ENCODE measurements at regions not wholly inside any gene's neighbourhood (a gene's known extent, or its start where the extent isn't known, plus 50 kb on each side); places are given as distances from the start of the nearest gene placed in this dataset.

GRCh38 chr10:55232553-55232952 is 431.5 kb upstream of the PCDH15 start:
- DNase-seq (ENCODE audit: low spot score in 2 of 2): no peak
- Histone ChIP-seq H3K27me3 (no peaks in the 10 kb centered on the region), H3K27ac (no peak overlapping the region), H3K9me3 (no peaks in the 10 kb centered on the region), H3K4me3 (no peak overlapping the region), H3K36me3 (no peaks in the 10 kb centered on the region), H3K4me1 (no peaks in the 10 kb centered on the region)
- TF ChIP-seq EP300 (IDR thresholded peaks at IDR 0.05): no peak
- no peak for TF ChIP-seq POLR2A (IDR thresholded peaks at IDR 0.05)
- TF ChIP-seq CTCF (IDR thresholded peaks at IDR 0.05): no peak
- 53 to 90% methylated on average over 1 of the region's 1 CpG for WGBS, 2 donors

- H3K4me1 ChIP-seq: no peaks in the 10 kb centered on the region
Measured at GRCh38 chr10:55227967-55228366, 426.9 kb upstream of the PCDH15 start.

GRCh38 chr10:55224007-55224781 is 423.2 kb upstream of the PCDH15 start:
- Histone ChIP-seq H3K4me3 (no peak overlapping the region), H3K4me1 (no peaks in the 10 kb centered on the region), H3K27me3 (no peaks in the 10 kb centered on the region), H3K36me3 (no peaks in the 10 kb centered on the region), H3K27ac (no peak overlapping the region), H3K9me3 (peaks cover 0 to 3% (median 0%) of the 10 kb centered on the region in 4 donors)
- WGBS, 2 donors: 84% methylated on average over 5 of the region's 5 CpGs
- no peak for DNase-seq (ENCODE audit: low spot score in 2 of 2)
- TF ChIP-seq CTCF (IDR thresholded peaks at IDR 0.05): no peak
- TF ChIP-seq EP300 (IDR thresholded peaks at IDR 0.05): no peak
- no peak for TF ChIP-seq POLR2A (IDR thresholded peaks at IDR 0.05)

More at GRCh38 chr10:55227967-55228366, 426.9 kb upstream of the PCDH15 start:
- no peak for DNase-seq (ENCODE audit: low spot score in 2 of 2)
- no peak overlapping the region for H3K4me3 ChIP-seq
- H3K9me3 ChIP-seq: no peaks in the 10 kb centered on the region
- TF ChIP-seq CTCF (IDR thresholded peaks at IDR 0.05) (no peak), EP300 (IDR thresholded peaks at IDR 0.05) (no peak), POLR2A (IDR thresholded peaks at IDR 0.05) (no peak)
- H3K27me3 ChIP-seq: no peaks in the 10 kb centered on the region
- no peaks in the 10 kb centered on the region for H3K36me3 ChIP-seq
- 0 to 40% methylated on average over 1 of the region's 1 CpG for WGBS, 2 donors
- no peak overlapping the region for H3K27ac ChIP-seq

- peaks cover 0 to 3% (median 0%) of the 10 kb centered on the region in 4 donors for H3K9me3 ChIP-seq
- no peaks in the 10 kb centered on the region for H3K36me3 ChIP-seq
- no peak overlapping the region for H3K27ac ChIP-seq
- no peaks in the 10 kb centered on the region for H3K27me3 ChIP-seq
- DNase-seq (ENCODE audit: low spot score in 2 of 2): no peak
- H3K4me3 ChIP-seq: no peak overlapping the region
- no peaks in the 10 kb centered on the region for H3K4me1 ChIP-seq
- 80 to 90% methylated on average over 2 of the region's 2 CpGs for WGBS, 2 donors
- TF ChIP-seq CTCF (IDR thresholded peaks at IDR 0.05) (no peak), POLR2A (IDR thresholded peaks at IDR 0.05) (no peak), EP300 (IDR thresholded peaks at IDR 0.05) (no peak)
Measured at GRCh38 chr10:55223352-55223751, 422.3 kb upstream of the PCDH15 start.

- no peak for DNase-seq (ENCODE audit: low spot score in 2 of 2)
- Histone ChIP-seq H3K4me3 (no peak overlapping the region), H3K4me1 (no peaks in the 10 kb centered on the region), H3K36me3 (no peaks in the 10 kb centered on the region), H3K9me3 (peaks cover 0 to 3% (median 0%) of the 10 kb centered on the region in 4 donors), H3K27ac (no peak overlapping the region), H3K27me3 (no peaks in the 10 kb centered on the region)
- no peak for TF ChIP-seq CTCF (IDR thresholded peaks at IDR 0.05)
- TF ChIP-seq EP300 (IDR thresholded peaks at IDR 0.05): no peak
- TF ChIP-seq POLR2A (IDR thresholded peaks at IDR 0.05): no peak
Measured at GRCh38 chr10:55220975-55221374, 419.9 kb upstream of the PCDH15 start.

All from tibial nerve (tissue), 4 donors.